HCT116 (cell line): ENCODE measurements at regions not wholly inside any gene's neighbourhood (a gene's known extent, or its start where the extent isn't known, plus 50 kb on each side); places are given as distances from the start of the nearest gene placed in this dataset.

Experiments
- EZH2 ChIP-seq: fragments of 200-600 bp; sonication (generic); IDR thresholded peaks from 2 replicates; pipeline ENCODE4 v1.6.1; 2017; ENCODE audit warnings: antibody characterized with exemption, mixed run types
- JUND ChIP-seq: IDR thresholded peaks from 2 replicates; pipeline ENCODE4 v1.6.1; 2012
- TF ChIP-seq, protein P1 (sequence below), 3 experiments: fragments of 200-600 bp in 1 of 3; sonication (generic) in 1 of 3; IDR thresholded peaks in 2 of 3; conservative IDR thresholded peaks in 1 of 3; 2 replicates each; pipeline ENCODE4 v1.5.1; 2012 to 2017; ENCODE audit warnings: low read depth in 2 of 3, low read length in 2 of 3, antibody characterized with exemption in 1 of 3, borderline replicate concordance in 1 of 3, control low read depth in 1 of 3, mild to moderate bottlenecking in 1 of 3, mixed read lengths in 1 of 3, mixed run types in 1 of 3, moderate library complexity in 1 of 3; ENCODE audit not compliant: insufficient read depth in 1 of 3

DNA sequence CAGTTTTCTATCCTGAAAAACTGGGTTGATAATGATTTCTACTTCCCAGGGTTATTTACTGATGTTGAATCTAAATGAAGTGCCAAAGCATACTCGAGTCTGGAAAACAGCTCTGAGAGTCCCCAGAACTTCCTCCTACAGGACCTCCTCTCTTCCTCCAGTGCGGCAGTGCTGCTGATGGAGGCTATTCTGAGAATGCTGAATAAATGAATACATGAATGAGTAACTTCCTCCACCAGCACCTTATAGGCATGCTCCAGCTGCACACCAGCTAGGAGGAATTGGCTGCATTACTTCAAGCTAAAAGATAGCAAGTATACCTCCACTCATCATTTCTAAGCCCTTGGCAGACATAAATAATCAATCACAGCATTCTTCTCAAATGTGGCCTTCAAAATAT, 448.8 kb upstream of the CCDC196 start:
- TF ChIP-seq, protein P1, sequence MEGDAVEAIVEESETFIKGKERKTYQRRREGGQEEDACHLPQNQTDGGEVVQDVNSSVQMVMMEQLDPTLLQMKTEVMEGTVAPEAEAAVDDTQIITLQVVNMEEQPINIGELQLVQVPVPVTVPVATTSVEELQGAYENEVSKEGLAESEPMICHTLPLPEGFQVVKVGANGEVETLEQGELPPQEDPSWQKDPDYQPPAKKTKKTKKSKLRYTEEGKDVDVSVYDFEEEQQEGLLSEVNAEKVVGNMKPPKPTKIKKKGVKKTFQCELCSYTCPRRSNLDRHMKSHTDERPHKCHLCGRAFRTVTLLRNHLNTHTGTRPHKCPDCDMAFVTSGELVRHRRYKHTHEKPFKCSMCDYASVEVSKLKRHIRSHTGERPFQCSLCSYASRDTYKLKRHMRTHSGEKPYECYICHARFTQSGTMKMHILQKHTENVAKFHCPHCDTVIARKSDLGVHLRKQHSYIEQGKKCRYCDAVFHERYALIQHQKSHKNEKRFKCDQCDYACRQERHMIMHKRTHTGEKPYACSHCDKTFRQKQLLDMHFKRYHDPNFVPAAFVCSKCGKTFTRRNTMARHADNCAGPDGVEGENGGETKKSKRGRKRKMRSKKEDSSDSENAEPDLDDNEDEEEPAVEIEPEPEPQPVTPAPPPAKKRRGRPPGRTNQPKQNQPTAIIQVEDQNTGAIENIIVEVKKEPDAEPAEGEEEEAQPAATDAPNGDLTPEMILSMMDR (IDR thresholded peaks at IDR 0.05 in 2 of 3, conservative IDR thresholded peaks at IDR 0.05 in 1 of 3; ENCODE audit: borderline replicate concordance in 1 of 3, insufficient read depth in 1 of 3, low read depth in 2 of 3, low read length in 2 of 3): no peak
- no peak for TF ChIP-seq EZH2
- no peak for TF ChIP-seq JUND
